GM12872 (cell line): ENCODE measurements at regions not wholly inside any gene's neighbourhood (a gene's known extent, or its start where the extent isn't known, plus 50 kb on each side); places are given as distances from the start of the nearest gene placed in this dataset.

Experiments
- TF ChIP-seq, protein P1 (sequence below): IDR thresholded peaks from 3 replicates; pipeline ENCODE4 v1.5.1; 2011; ENCODE audit warnings: low read depth, mild to moderate bottlenecking, low read length, moderate library complexity; ENCODE audit not compliant: insufficient read depth

DNA sequence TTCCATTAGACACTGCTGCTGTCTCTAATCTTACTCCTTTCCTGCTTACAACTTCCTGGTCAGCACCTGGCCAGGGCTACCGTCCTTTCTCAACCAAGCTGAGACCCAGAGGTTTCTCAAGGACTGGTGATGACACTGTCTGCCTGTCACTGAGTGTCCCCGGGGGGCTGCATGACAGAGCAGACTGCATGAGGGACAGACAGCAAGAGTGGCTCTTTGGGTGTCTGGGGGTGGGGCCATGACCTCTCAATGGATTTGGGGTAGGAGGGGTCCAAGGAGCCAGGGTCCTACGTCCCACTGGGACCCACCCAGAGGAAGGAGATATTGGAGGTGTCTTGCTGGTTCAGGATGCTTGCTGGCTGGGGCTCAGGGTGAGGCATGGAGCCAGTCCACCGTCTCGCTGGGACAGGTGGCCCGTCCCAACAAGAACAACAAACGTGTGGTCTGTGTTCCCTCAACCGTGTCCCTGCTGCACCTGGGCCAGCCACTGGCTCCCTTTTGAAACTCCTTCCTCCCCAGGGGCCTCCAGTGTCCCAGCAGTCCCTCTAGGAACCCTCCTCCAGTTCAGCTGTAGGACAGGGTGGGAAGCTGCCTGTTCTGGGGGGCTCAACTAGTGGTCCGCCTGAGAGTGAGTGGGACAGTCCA, 344.6 kb upstream of the AJAP1 start:
- TF ChIP-seq, protein P1, sequence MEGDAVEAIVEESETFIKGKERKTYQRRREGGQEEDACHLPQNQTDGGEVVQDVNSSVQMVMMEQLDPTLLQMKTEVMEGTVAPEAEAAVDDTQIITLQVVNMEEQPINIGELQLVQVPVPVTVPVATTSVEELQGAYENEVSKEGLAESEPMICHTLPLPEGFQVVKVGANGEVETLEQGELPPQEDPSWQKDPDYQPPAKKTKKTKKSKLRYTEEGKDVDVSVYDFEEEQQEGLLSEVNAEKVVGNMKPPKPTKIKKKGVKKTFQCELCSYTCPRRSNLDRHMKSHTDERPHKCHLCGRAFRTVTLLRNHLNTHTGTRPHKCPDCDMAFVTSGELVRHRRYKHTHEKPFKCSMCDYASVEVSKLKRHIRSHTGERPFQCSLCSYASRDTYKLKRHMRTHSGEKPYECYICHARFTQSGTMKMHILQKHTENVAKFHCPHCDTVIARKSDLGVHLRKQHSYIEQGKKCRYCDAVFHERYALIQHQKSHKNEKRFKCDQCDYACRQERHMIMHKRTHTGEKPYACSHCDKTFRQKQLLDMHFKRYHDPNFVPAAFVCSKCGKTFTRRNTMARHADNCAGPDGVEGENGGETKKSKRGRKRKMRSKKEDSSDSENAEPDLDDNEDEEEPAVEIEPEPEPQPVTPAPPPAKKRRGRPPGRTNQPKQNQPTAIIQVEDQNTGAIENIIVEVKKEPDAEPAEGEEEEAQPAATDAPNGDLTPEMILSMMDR = no peak

DNA sequence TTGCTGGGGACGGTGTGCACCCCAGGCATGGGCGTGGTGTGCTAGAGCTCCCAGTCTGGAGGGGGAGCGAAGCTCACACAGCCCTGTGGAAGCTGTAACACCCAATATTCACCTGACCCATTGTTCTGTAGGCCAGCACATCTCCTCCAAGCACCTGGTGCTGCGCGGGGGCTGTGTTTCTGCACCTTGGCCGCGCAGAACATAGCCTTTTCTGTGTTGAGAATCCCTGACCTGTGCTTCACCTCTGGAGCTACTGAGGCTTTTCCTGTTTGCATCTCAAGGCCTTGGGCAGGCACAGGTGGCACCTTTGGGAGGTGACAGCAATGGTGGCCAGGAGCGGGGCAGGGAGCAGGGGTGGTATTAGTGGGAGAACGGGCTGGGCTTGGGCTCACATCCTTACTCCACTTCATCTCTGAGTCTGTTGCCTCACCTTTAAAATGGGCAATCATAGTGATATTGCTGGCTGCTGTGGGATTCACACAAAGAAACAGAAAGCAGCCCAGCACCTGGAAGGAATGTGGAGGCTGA, 343.9 kb upstream of the AJAP1 start:
- TF ChIP-seq, protein P1 = no peak

DNA sequence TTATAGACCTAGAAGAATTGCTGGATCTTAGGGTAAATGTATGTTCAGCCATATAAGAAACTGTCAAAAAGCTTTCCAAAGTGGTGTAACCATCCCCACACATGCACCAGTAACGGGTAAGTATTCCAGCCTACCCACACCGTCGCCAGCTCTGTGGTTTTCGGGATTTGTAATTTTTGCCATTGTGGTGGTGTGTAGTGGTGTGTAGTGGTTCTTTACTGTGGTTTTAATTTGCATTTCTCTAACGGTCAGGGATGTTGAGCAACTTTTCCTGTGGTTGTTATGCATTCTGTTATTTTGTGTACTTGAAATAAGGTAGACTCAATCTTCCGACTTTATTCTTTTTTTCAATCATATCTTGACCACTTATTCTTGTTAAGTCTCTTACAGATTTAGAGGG, 342.4 kb upstream of the AJAP1 start:
- TF ChIP-seq, protein P1 = no peak

DNA sequence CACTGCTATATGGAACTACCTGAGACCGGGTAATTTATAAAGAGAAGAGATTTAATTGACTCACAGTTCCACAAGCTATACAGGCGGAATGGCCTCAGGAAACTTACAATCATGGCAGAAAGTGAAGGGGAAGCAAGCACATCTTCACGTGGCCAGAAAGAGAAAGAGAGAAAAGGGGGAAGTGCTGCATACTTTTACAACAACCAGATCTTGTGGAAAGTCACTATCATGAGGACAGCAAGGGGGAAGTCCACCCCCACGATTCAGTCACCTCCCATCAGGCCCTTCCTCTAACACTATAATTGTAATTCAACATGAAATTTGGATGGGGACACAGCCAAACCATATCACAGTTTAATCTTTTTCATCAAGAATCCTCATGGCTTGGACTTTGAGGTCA, 339.2 kb upstream of the AJAP1 start:
- TF ChIP-seq, protein P1 = no peak

DNA sequence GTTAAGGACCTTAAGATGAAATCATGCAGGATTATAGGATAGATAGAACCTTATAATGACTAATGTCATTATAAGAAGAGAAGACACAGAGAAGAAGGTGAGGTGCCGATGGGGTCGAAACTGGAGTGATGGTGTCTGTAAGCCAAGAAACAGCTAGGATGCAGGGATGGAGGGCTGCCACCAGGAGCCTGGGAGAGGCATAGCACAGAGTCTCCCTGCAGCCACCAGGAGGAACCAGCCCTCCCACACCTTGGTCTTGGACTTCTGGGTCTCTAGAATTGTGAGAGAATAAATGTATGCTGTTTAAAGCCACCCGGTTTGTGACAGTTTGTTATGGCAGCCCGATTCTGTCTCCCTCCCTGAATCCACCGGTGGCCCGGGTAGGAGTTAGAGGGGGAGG, 337.2 kb upstream of the AJAP1 start:
- TF ChIP-seq, protein P1 = no peak

DNA sequence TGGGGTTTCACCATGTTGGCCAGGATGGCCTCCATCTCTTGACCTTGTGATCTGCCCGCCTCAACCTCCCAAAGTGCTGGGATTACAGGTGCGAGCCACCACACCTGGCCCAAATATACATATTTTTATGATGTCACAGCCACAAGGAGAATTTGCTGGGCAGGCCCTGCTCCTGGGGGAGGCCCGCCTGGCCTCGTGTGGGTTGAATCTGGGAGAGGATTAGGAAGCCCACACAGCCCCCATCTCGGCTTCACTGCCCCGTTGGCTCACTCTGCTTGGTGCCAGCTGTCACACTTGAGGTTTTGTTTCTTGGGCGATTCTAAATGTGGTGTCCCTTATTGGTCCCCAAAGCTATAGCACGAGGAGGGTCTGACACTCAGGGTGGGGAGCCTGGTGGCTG, 335.7 kb upstream of the AJAP1 start:
- TF ChIP-seq, protein P1 = no peak

DNA sequence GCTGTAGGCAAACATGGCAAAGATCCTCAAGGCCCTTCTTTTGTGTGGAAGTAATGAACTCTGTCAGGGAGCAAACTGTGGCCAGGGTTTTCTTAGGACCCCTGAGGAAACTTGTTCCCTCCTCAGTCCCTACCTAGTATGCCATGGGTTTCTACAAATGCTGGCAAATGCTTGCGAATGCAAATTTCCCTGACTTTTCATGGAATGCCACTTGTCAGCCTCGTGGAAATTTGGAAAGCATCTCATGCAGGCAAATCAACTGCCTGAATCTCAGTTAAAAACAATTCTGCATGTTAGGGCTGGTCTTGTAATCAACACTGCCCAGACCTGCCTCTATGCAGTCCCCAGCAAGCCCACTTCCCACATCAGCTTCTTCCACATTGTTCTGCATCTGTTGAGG, 334.9 kb upstream of the AJAP1 start:
- TF ChIP-seq, protein P1 = no peak
